Endothelial cell of umbilical vein (primary cell): ENCODE measurements at regions not wholly inside any gene's neighbourhood (a gene's known extent, or its start where the extent isn't known, plus 50 kb on each side); places are given as distances from the start of the nearest gene placed in this dataset.

Source experiments
- BruUV-seq: library from RNA; stranded (reverse); fragments of 400-500 nt; replicated peaks from 2 replicates; lab custom pipeline; 2021; lab: Mats Ljungman, UMichigan
- CTCF ChIA-PET: fragments of 300-600, 350-600 bp; sonication (Branson Sonifier 250); formaldehyde crosslinking; loops from one replicate; lab custom pipeline; 2021; ENCODE audit warnings: antibody characterized with exemption, inconsistent platforms; lab: Charles Lee
- POLR2A ChIA-PET: fragments of 300-600, 350-600 bp; sonication (Branson Sonifier 250); formaldehyde crosslinking; loops from one replicate; lab custom pipeline; 2021; ENCODE audit warnings: antibody characterized with exemption, inconsistent platforms; lab: Charles Lee
- DNase-seq: peaks from one replicate; pipeline ENCODE4 v3.0.0-alpha.2; 2011; ENCODE audit warnings: low read depth, low spot score
- FAIRE-seq: peaks from 2 replicates; lab custom pipeline; 2011; peaks lifted over from hg19 to GRCh38; lab: Jason Lieb, UNC
- H2AFZ ChIP-seq: 2 replicates; pipeline ENCODE4 v1.6.0; 2012; ENCODE audit warnings: low read depth, low read length, control low read depth, inconsistent platforms
- H3K27ac ChIP-seq: 2 replicates; pipeline ENCODE4 v1.5.1; 2011; ENCODE audit warnings: low read depth, mild to moderate bottlenecking, control low read depth, low read length, moderate library complexity; ENCODE audit not compliant: insufficient read depth
- H3K27me3 ChIP-seq, 2 experiments: 2 replicates each; pipeline versions ENCODE4 v1.6.0 to v1.6.1; 2011; ENCODE audit warnings: low read length in 2 of 2, mixed read lengths in 1 of 2; ENCODE audit not compliant: control insufficient read depth in 2 of 2, insufficient read depth in 2 of 2
- H3K36me3 ChIP-seq, 2 experiments: 2 replicates in 1 of 2; 3 replicates in 1 of 2; pipeline ENCODE4 v1.5.1; 2011; ENCODE audit warnings: low read length in 2 of 2, mild to moderate bottlenecking in 1 of 2, moderate library complexity in 1 of 2; ENCODE audit not compliant: control insufficient read depth in 2 of 2, insufficient read depth in 2 of 2; ENCODE audit errors: extremely low read depth in 1 of 2
- H3K4me1 ChIP-seq: 3 replicates; pipeline ENCODE4 v1.5.1; 2011; ENCODE audit warnings: mild to moderate bottlenecking, low read length; ENCODE audit not compliant: control insufficient read depth, insufficient read depth; ENCODE audit errors: extremely low read depth
- H3K4me2 ChIP-seq: 2 replicates; pipeline ENCODE4 v1.6.1; 2011; ENCODE audit warnings: low read length, control low read depth, mixed read lengths; ENCODE audit not compliant: insufficient read depth
- H3K4me3 ChIP-seq, 3 experiments: fragments of 200-600 bp in 1 of 3; sonication (generic), shearing (Covaris generic) in 1 of 3; replicated peaks in 1 of 3; 2 replicates each; pipeline ENCODE4 v1.5.1; 2011 to 2016; ENCODE audit warnings: control low read depth in 3 of 3, low read length in 3 of 3, mild to moderate bottlenecking in 2 of 3, inconsistent platforms in 1 of 3, low read depth in 1 of 3, moderate library complexity in 1 of 3; ENCODE audit not compliant: insufficient read depth in 1 of 3
- H3K79me2 ChIP-seq: 2 replicates; pipeline ENCODE4 v1.6.0; 2012; ENCODE audit warnings: low read length, inconsistent platforms; ENCODE audit not compliant: control insufficient read depth, insufficient read depth
- H3K9ac ChIP-seq: replicated peaks from 2 replicates; pipeline ENCODE3; 2011; ENCODE audit warnings: low read length, control low read depth; ENCODE audit not compliant: insufficient read depth; ENCODE audit errors: extremely low read depth
- H3K9me1 ChIP-seq: replicated peaks from 3 replicates; pipeline ENCODE4 v1.6.0; 2011; ENCODE audit warnings: mild to moderate bottlenecking, low read length; ENCODE audit not compliant: control insufficient read depth, insufficient read depth; ENCODE audit errors: extremely low read depth
- H3K9me3 ChIP-seq: replicated peaks from 2 replicates; pipeline ENCODE4 v1.5.1; 2012; ENCODE audit warnings: low read length, inconsistent platforms; ENCODE audit not compliant: control insufficient read depth, insufficient read depth
- H4K20me1 ChIP-seq: replicated peaks from 2 replicates; pipeline ENCODE3; 2011; ENCODE audit warnings: mild to moderate bottlenecking, low read length; ENCODE audit not compliant: control insufficient read depth, insufficient read depth; ENCODE audit errors: extremely low read depth
- CTCF ChIP-seq, 2 donors: IDR thresholded peaks; 1 replicate in 1 of 2; 2 replicates in 1 of 2; pipeline ENCODE4 v1.5.1; 2011; ENCODE audit warnings: low read length in 2 of 2, mild to moderate bottlenecking in 2 of 2, moderate library complexity in 2 of 2, control low read depth in 1 of 2, inconsistent platforms in 1 of 2, low read depth in 1 of 2; ENCODE audit not compliant: insufficient read depth in 1 of 2; ENCODE audit errors: extremely low read depth in 1 of 2
- EZH2 ChIP-seq: IDR thresholded peaks from 2 replicates; pipeline ENCODE4 v1.6.1; 2012; ENCODE audit warnings: borderline replicate concordance, low read depth, mild to moderate bottlenecking, moderate library complexity, low read length, inconsistent platforms; ENCODE audit not compliant: severe bottlenecking
- FOS ChIP-seq: IDR thresholded peaks from 2 replicates; pipeline ENCODE4 v1.6.1; 2011; ENCODE audit warnings: mild to moderate bottlenecking, low read length, moderate library complexity, borderline replicate concordance; ENCODE audit not compliant: insufficient read depth
- GATA2 ChIP-seq: IDR thresholded peaks from 2 replicates; pipeline ENCODE4 v1.7.0; 2011; ENCODE audit warnings: low read depth, mild to moderate bottlenecking, moderate library complexity, mixed read lengths, low read length; ENCODE audit not compliant: insufficient read length, insufficient read depth
- JUN ChIP-seq: IDR thresholded peaks from 2 replicates; pipeline ENCODE4 v1.6.1; 2011; ENCODE audit warnings: borderline replicate concordance, low read depth; ENCODE audit not compliant: insufficient read length, insufficient read depth
- MAX ChIP-seq: IDR thresholded peaks from 2 replicates; pipeline ENCODE4 v1.6.1; 2011; ENCODE audit not compliant: insufficient read depth, insufficient read length
- MYC ChIP-seq: IDR thresholded peaks from one replicate; pipeline ENCODE4 v1.6.1; 2011; ENCODE audit warnings: mild to moderate bottlenecking, low read depth, low read length
- POLR2A ChIP-seq: IDR thresholded peaks from 2 replicates; pipeline ENCODE4 v1.6.1; 2012; ENCODE audit warnings: low read depth, mild to moderate bottlenecking, control low read depth, low read length
- POLR2AphosphoS5 ChIP-seq: IDR thresholded peaks from 2 replicates; pipeline ENCODE4 v1.6.1; 2012; ENCODE audit warnings: low read depth, mild to moderate bottlenecking, control low read depth, low read length, moderate library complexity; ENCODE audit not compliant: insufficient read depth
- dilution Hi-C: fragments of 300-500 bp; cut with MboI; formaldehyde crosslinking; loops from one replicate; pipeline ENCODE4 v1.15.0; 2019; ENCODE audit warnings: low sequenced_read_pairs; ENCODE audit not compliant: extremely low pct_ligation_motif_present
- intact Hi-C: fragments of 100-400 bp; cut with micrococcal nuclease; formaldehyde crosslinking; loops from one replicate; pipeline ENCODE4 v1.10.0; 2022

GRCh38 chr7:46424934-46425333 is 503.9 kb upstream of the IGFBP3 start:
- intact Hi-C loops (no loop called here), dilution Hi-C loops (no loop called here)
- no peak for TF ChIP-seq FOS
- TF ChIP-seq GATA2: no peak
- TF ChIP-seq POLR2AphosphoS5: no peak
- TF ChIP-seq JUN: no peak
- TF ChIP-seq EZH2: no peak
- TF ChIP-seq MAX: no peak
- no peak for TF ChIP-seq MYC
- TF ChIP-seq POLR2A: no peak
- no peak for TF ChIP-seq CTCF (IDR thresholded peaks at IDR 0.05; ENCODE audit: extremely low read depth in 1 of 2, insufficient read depth in 1 of 2, low read depth in 1 of 2, low read length in 2 of 2)
- POLR2A ChIA-PET: no interaction called here
- CTCF ChIA-PET: no interaction called here
- FAIRE-seq: no peak
- Histone ChIP-seq H3K79me2 (no peaks in the 10 kb centered on the region), H3K4me2 (no peak overlapping the region), H3K4me1 (no peaks in the 10 kb centered on the region), H3K36me3 (no peaks in the 10 kb centered on the region), H3K4me3 (no peak overlapping the region), H3K27ac (no peak overlapping the region), H2AFZ (no peak overlapping the region), H3K9ac (no peak overlapping the region), H3K27me3 (no peaks in the 10 kb centered on the region), H3K9me3 (no peaks in the 10 kb centered on the region), H4K20me1 (no peaks in the 10 kb centered on the region), H3K9me1 (no peaks in the 10 kb centered on the region)
- DNase-seq: no peak
- no TSS peak for BruUV-seq
